RWPE1 (cell line): ENCODE measurements at regions not wholly inside any gene's neighbourhood (a gene's known extent, or its start where the extent isn't known, plus 50 kb on each side); places are given as distances from the start of the nearest gene placed in this dataset.

Source experiments
- CTCF ChIA-PET: fragments of 350-600 bp; sonication (Branson Sonifier 250); formaldehyde crosslinking; extraction: SDS; loops from one replicate; lab custom pipeline; 2021; lab: Yijun Ruan, JAX
- POLR2A ChIA-PET: fragments of 400-600 bp; formaldehyde crosslinking; extraction: SDS; loops from one replicate; lab custom pipeline; 2020; ENCODE audit warnings: antibody characterized with exemption; ENCODE audit not compliant: low non-redundant PET; lab: Yijun Ruan, JAX
- DNase-seq: peaks from one replicate; pipeline ENCODE4 v3.0.0; 2012; ENCODE audit warnings: low spot score
- H3K27ac ChIP-seq: fragments of 450-650 bp; 2 replicates; pipeline ENCODE4 v1.5.1; 2017
- CTCF ChIP-seq: fragments of 450-650 bp; conservative IDR thresholded peaks from 2 replicates; pipeline ENCODE4 v1.5.1; 2017; ENCODE audit warnings: low read depth, mild to moderate bottlenecking

- ChIA-PET POLR2A (no interaction called here), CTCF (interaction anchor here (0.6 kb wide), 1 partner anchor 1525 kb away, joined by 3 read pairs; no protein-coding TSS in a partner anchor)
- no peak for TF ChIP-seq CTCF
- H3K27ac ChIP-seq: no peak overlapping the region
- DNase-seq: no peak
These were observed 60.5 kb upstream of the LGALSL start for GRCh38 chr2:64393383-64394010.

GRCh38 chr2:64394153-64394552 lies 59.8 kb upstream of the LGALSL start:
- ChIA-PET POLR2A (no interaction called here), CTCF (no interaction called here)
- no peak for TF ChIP-seq CTCF
- H3K27ac ChIP-seq: no peak overlapping the region
- DNase-seq: no peak

- ChIA-PET POLR2A (no interaction called here), CTCF (no interaction called here)
- H3K27ac ChIP-seq: no peak overlapping the region
- no peak for TF ChIP-seq CTCF
- no peak for DNase-seq
These were observed 58.0 kb upstream of the LGALSL start for GRCh38 chr2:64396001-64396400.

GRCh38 chr2:64396551-64396950 lies 57.4 kb upstream of the LGALSL start:
- no peak overlapping the region for H3K27ac ChIP-seq
- no peak for DNase-seq
- CTCF ChIA-PET: interaction anchor here (0.6 kb wide), 1 partner anchor 34 kb away, joined by 4 read pairs; no protein-coding TSS in a partner anchor
- POLR2A ChIA-PET: no interaction called here
- TF ChIP-seq CTCF: no peak

- POLR2A ChIA-PET: no interaction called here
- no peak overlapping the region for H3K27ac ChIP-seq
- no peak for TF ChIP-seq CTCF
- DNase-seq: no peak
- CTCF ChIA-PET: interaction anchor here (0.6 to 2.2 kb wide), 2 partner anchors 40 to 68 kb away, joined by 3 to 8 read pairs; no protein-coding TSS in a partner anchor
These were observed 55.3 kb upstream of the LGALSL start for GRCh38 chr2:64398516-64399129.

GRCh38 chr2:64399521-64399920 lies 54.4 kb upstream of the LGALSL start:
- TF ChIP-seq CTCF: no peak
- H3K27ac ChIP-seq: peak overlapping the region; percentile 48; the same call in 1 of the 2 replicates
- DNase-seq: no peak
- ChIA-PET CTCF (interaction anchor here (2.2 kb wide), 1 partner anchor 69 kb away, joined by 8 read pairs; no protein-coding TSS in a partner anchor), POLR2A (no interaction called here)
